Activated naive CD8-positive, alpha-beta T cell treated with anti-CD3 and anti-CD28 coated beads for 36 hours (primary cell): ENCODE measurements at regions not wholly inside any gene's neighbourhood (a gene's known extent, or its start where the extent isn't known, plus 50 kb on each side); places are given as distances from the start of the nearest gene placed in this dataset.
"Not testable (repeated sequence)": the region's sequence is repeated elsewhere in the genome, so short reads cannot be mapped to it uniquely, and the experiment has no call there.

Source experiments
- DNase-seq: peaks from one replicate; pipeline ENCODE4 v3.0.0; 2021
- H3K27ac Mint-ChIP-seq: one replicate; pipeline ENCODE4 v1.8.0; 2022; ENCODE audit warnings: mild to moderate bottlenecking, moderate library complexity, mixed read lengths
- H3K27me3 Mint-ChIP-seq: one replicate; pipeline ENCODE4 v1.8.0; 2022; ENCODE audit warnings: mild to moderate bottlenecking, mixed read lengths
- H3K36me3 Mint-ChIP-seq: one replicate; pipeline ENCODE4 v1.8.0; 2021; ENCODE audit warnings: mild to moderate bottlenecking, mixed read lengths
- H3K4me1 Mint-ChIP-seq: one replicate; pipeline ENCODE4 v1.8.0; 2021; ENCODE audit warnings: mixed read lengths
- H3K4me3 Mint-ChIP-seq: one replicate; pipeline ENCODE4 v1.8.0; 2022; ENCODE audit warnings: mild to moderate bottlenecking, moderate library complexity, mixed read lengths
- H3K9me3 Mint-ChIP-seq: one replicate; pipeline ENCODE4 v1.8.0; 2022; ENCODE audit warnings: mixed read lengths

GRCh38 chr4:82266345-82266744 lies 107.4 kb downstream of the HNRNPD start:
- H3K9me3 Mint-ChIP-seq, result peaks cover 3% of the 10 kb centered on the region
- H3K36me3 Mint-ChIP-seq, result no peaks in the 10 kb centered on the region
- no peak overlapping the region for H3K4me3 Mint-ChIP-seq
- peaks cover 3% of the 10 kb centered on the region for H3K27me3 Mint-ChIP-seq
- peaks cover 9% of the 10 kb centered on the region for H3K4me1 Mint-ChIP-seq
- H3K27ac Mint-ChIP-seq, result no peak overlapping the region
- DNase-seq, result no peak

- DNase-seq, result no peak
- no peaks in the 10 kb centered on the region for H3K36me3 Mint-ChIP-seq
- no peaks in the 10 kb centered on the region for H3K4me1 Mint-ChIP-seq
- H3K9me3 Mint-ChIP-seq, result peaks cover 3% of the 10 kb centered on the region
- H3K27ac Mint-ChIP-seq, result no peak overlapping the region
- no peak overlapping the region for H3K4me3 Mint-ChIP-seq
- H3K27me3 Mint-ChIP-seq, result peaks cover 3% of the 10 kb centered on the region
Measured at GRCh38 chr4:82261084-82261483, 112.7 kb downstream of the HNRNPD start.

GRCh38 chr4:82260632-82261031 lies 113.2 kb downstream of the HNRNPD start:
- Mint-ChIP-seq H3K36me3 (no peaks in the 10 kb centered on the region), H3K4me1 (no peaks in the 10 kb centered on the region), H3K9me3 (peaks cover 3% of the 10 kb centered on the region), H3K27me3 (peaks cover 3% of the 10 kb centered on the region), H3K4me3 (no peak overlapping the region), H3K27ac (no peak overlapping the region)
- no peak for DNase-seq

GRCh38 chr4:82256718-82257117 lies 117.1 kb downstream of the HNRNPD start:
- Mint-ChIP-seq H3K4me1 (no peaks in the 10 kb centered on the region), H3K36me3 (no peaks in the 10 kb centered on the region), H3K9me3 (no peaks in the 10 kb centered on the region), H3K27me3 (peaks cover under 1% of the 10 kb centered on the region), H3K4me3 (no peak overlapping the region), H3K27ac (no peak overlapping the region)
- no peak for DNase-seq

GRCh38 chr4:82255657-82256056 lies 118.1 kb downstream of the HNRNPD start:
- DNase-seq, result no peak
- H3K27me3 Mint-ChIP-seq, result no peaks in the 10 kb centered on the region
- no peak overlapping the region for H3K27ac Mint-ChIP-seq
- H3K4me1 Mint-ChIP-seq, result no peaks in the 10 kb centered on the region
- peaks cover 2% of the 10 kb centered on the region for H3K9me3 Mint-ChIP-seq
- no peaks in the 10 kb centered on the region for H3K36me3 Mint-ChIP-seq
- no peak overlapping the region for H3K4me3 Mint-ChIP-seq

- H3K4me3 Mint-ChIP-seq, result no peak overlapping the region
- peak overlapping the region; percentile 27 for H3K27ac Mint-ChIP-seq
- peaks cover 2% of the 10 kb centered on the region for H3K9me3 Mint-ChIP-seq
Measured at GRCh38 chr4:82248903-82249632, 124.7 kb downstream of the HNRNPD start.

GRCh38 chr4:82247629-82248028 lies 126.2 kb downstream of the HNRNPD start:
- Mint-ChIP-seq H3K36me3 (no peaks in the 10 kb centered on the region), H3K27me3 (no peaks in the 10 kb centered on the region), H3K27ac (no peak overlapping the region), H3K4me1 (peaks cover 5% of the 10 kb centered on the region), H3K4me3 (no peak overlapping the region), H3K9me3 (peaks cover 2% of the 10 kb centered on the region)
- no peak for DNase-seq

More at GRCh38 chr4:82248903-82249632, 124.7 kb downstream of the HNRNPD start:
- DNase-seq, result no peak
- Mint-ChIP-seq H3K27me3 (no peaks in the 10 kb centered on the region), H3K36me3 (no peaks in the 10 kb centered on the region), H3K4me1 (peaks cover 5% of the 10 kb centered on the region)

GRCh38 chr4:82247171-82247570 lies 126.6 kb downstream of the HNRNPD start:
- H3K36me3 Mint-ChIP-seq, result no peaks in the 10 kb centered on the region
- H3K9me3 Mint-ChIP-seq, result peaks cover 2% of the 10 kb centered on the region

GRCh38 chr4:82241534-82241933 lies 132.3 kb downstream of the HNRNPD start:
- no peak for DNase-seq
- Mint-ChIP-seq H3K27me3 (peaks cover 3% of the 10 kb centered on the region), H3K27ac (no peak overlapping the region), H3K4me1 (no peaks in the 10 kb centered on the region), H3K36me3 (no peaks in the 10 kb centered on the region), H3K4me3 (no peak overlapping the region), H3K9me3 (no peaks in the 10 kb centered on the region)

More at GRCh38 chr4:82247171-82247570, 126.6 kb downstream of the HNRNPD start:
- H3K4me3 Mint-ChIP-seq, result no peak overlapping the region
- H3K27me3 Mint-ChIP-seq, result no peaks in the 10 kb centered on the region
- peaks cover 5% of the 10 kb centered on the region for H3K4me1 Mint-ChIP-seq
- DNase-seq, result no peak
- H3K27ac Mint-ChIP-seq, result no peak overlapping the region

GRCh38 chr4:82240410-82240809 lies 133.4 kb downstream of the HNRNPD start:
- no peaks in the 10 kb centered on the region for H3K36me3 Mint-ChIP-seq
- peaks cover 3% of the 10 kb centered on the region for H3K27me3 Mint-ChIP-seq

GRCh38 chr4:82237142-82237541 lies 136.6 kb downstream of the HNRNPD start:
- not testable (repeated sequence) for H3K9me3 Mint-ChIP-seq, H3K36me3 Mint-ChIP-seq, H3K4me1 Mint-ChIP-seq, DNase-seq, H3K4me3 Mint-ChIP-seq, H3K27me3 Mint-ChIP-seq, H3K27ac Mint-ChIP-seq

More at GRCh38 chr4:82240410-82240809, 133.4 kb downstream of the HNRNPD start:
- H3K9me3 Mint-ChIP-seq, result no peaks in the 10 kb centered on the region
- no peak for DNase-seq
- no peak overlapping the region for H3K4me3 Mint-ChIP-seq
- H3K4me1 Mint-ChIP-seq, result no peaks in the 10 kb centered on the region
- no peak overlapping the region for H3K27ac Mint-ChIP-seq

- no peaks in the 10 kb centered on the region for H3K36me3 Mint-ChIP-seq
- no peaks in the 10 kb centered on the region for H3K9me3 Mint-ChIP-seq
- H3K27ac Mint-ChIP-seq, result no peak overlapping the region
- DNase-seq, result no peak
- H3K4me1 Mint-ChIP-seq, result peaks cover 7% of the 10 kb centered on the region
- H3K27me3 Mint-ChIP-seq, result peaks cover 7% of the 10 kb centered on the region
- H3K4me3 Mint-ChIP-seq, result no peak overlapping the region
Measured at GRCh38 chr4:82235346-82235745, 138.4 kb downstream of the HNRNPD start.

GRCh38 chr4:82232891-82233290 lies 140.9 kb downstream of the HNRNPD start:
- H3K9me3 Mint-ChIP-seq, result no peaks in the 10 kb centered on the region
- no peak overlapping the region for H3K27ac Mint-ChIP-seq
- peaks cover 7% of the 10 kb centered on the region for H3K4me1 Mint-ChIP-seq
- H3K36me3 Mint-ChIP-seq, result no peaks in the 10 kb centered on the region
- no peak for DNase-seq
- no peak overlapping the region for H3K4me3 Mint-ChIP-seq
- H3K27me3 Mint-ChIP-seq, result peaks cover 7% of the 10 kb centered on the region

GRCh38 chr4:82231806-82232205 lies 142.0 kb downstream of the HNRNPD start:
- no peaks in the 10 kb centered on the region for H3K36me3 Mint-ChIP-seq
- H3K4me3 Mint-ChIP-seq, result no peak overlapping the region
- no peaks in the 10 kb centered on the region for H3K9me3 Mint-ChIP-seq
- peaks cover 7% of the 10 kb centered on the region for H3K4me1 Mint-ChIP-seq
- DNase-seq, result no peak
- H3K27me3 Mint-ChIP-seq, result peaks cover 7% of the 10 kb centered on the region
- H3K27ac Mint-ChIP-seq, result no peak overlapping the region

GRCh38 chr4:82230306-82230705 lies 143.5 kb downstream of the HNRNPD start:
- peaks cover 7% of the 10 kb centered on the region for H3K27me3 Mint-ChIP-seq
- DNase-seq, result no peak
- no peaks in the 10 kb centered on the region for H3K36me3 Mint-ChIP-seq
- no peak overlapping the region for H3K27ac Mint-ChIP-seq
- H3K4me1 Mint-ChIP-seq, result peaks cover 7% of the 10 kb centered on the region
- H3K4me3 Mint-ChIP-seq, result no peak overlapping the region
- no peaks in the 10 kb centered on the region for H3K9me3 Mint-ChIP-seq

- peaks cover 7% of the 10 kb centered on the region for H3K4me1 Mint-ChIP-seq
- no peaks in the 10 kb centered on the region for H3K36me3 Mint-ChIP-seq
- peaks cover 2% of the 10 kb centered on the region for H3K9me3 Mint-ChIP-seq
- no peak for DNase-seq
- no peak overlapping the region for H3K4me3 Mint-ChIP-seq
- no peak overlapping the region for H3K27ac Mint-ChIP-seq
- H3K27me3 Mint-ChIP-seq, result peaks cover 3% of the 10 kb centered on the region
Measured at GRCh38 chr4:82225030-82225429, 148.8 kb downstream of the HNRNPD start.
